ENCODE measurements at regions not wholly inside any gene's neighbourhood (a gene's known extent, or its start where the extent isn't known, plus 50 kb on each side); places are given as distances from the start of the nearest gene placed in this dataset.

DNA sequence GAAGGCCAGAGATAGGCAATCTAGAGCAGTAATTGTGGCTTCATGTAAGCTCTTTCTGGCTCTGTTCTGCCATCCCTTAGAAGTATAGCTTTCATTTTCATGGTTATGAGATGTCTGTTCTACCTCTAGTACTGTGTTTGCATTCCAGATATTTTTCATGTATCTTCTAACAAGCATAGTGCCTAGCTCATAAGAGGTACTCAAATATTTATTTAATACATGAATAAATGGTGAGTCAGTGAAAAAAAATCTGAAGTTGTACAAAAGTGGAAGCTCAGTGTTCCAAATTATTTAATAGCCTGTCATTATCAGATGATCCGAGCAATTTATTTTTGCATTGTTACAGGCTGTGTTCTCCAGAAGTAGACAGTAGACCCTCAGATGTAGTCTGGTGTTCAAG lies 64.3 kb downstream of the OXSM start:
- in situ Hi-C loops (cut with HindIII; ENCODE audit: extremely low pct_ligation_motif_present, low pct_unique_long_range_greater_than_20kb): no loop called here
- intact Hi-C loops (cut with micrococcal nuclease; ENCODE audit: unreplicated experiment): no loop called here
- H3K9me3 ChIP-seq (ENCODE audit: low read length): no peaks in the 10 kb centered on the region

More for the DNA sequence above, 64.3 kb downstream of the OXSM start:
- 97% methylated on average over 1 of the region's 1 CpG for WGBS (ENCODE audit: low lambda C conversion rate)
- CTCF ChIA-PET (ENCODE audit: low intra/inter-chr PET ratio, low total read pairs): no interaction called here
- BruUV-seq (replicated peaks): no TSS peak
- H4K20me1 ChIP-seq (ENCODE audit: insufficient read depth, low read length): no peaks in the 10 kb centered on the region
- H3K9ac ChIP-seq (ENCODE audit: insufficient read depth, low read depth, low read length): no peak overlapping the region
- DNase-seq (ENCODE audit: low spot score) (no peak), FAIRE-seq (no peak), ATAC-seq (no peak)
- no peak overlapping the region for H3K4me3 ChIP-seq (replicated peaks in 1 of 3; ENCODE audit: insufficient read depth in 1 of 3, low read depth in 2 of 3, low read length in 3 of 3)
- no peaks in the 10 kb centered on the region for H3K36me3 ChIP-seq (replicated peaks in 1 of 2; ENCODE audit: control insufficient read depth in 1 of 2, insufficient read depth in 2 of 2, low read length in 2 of 2)
- TF ChIP-seq, protein P1, sequence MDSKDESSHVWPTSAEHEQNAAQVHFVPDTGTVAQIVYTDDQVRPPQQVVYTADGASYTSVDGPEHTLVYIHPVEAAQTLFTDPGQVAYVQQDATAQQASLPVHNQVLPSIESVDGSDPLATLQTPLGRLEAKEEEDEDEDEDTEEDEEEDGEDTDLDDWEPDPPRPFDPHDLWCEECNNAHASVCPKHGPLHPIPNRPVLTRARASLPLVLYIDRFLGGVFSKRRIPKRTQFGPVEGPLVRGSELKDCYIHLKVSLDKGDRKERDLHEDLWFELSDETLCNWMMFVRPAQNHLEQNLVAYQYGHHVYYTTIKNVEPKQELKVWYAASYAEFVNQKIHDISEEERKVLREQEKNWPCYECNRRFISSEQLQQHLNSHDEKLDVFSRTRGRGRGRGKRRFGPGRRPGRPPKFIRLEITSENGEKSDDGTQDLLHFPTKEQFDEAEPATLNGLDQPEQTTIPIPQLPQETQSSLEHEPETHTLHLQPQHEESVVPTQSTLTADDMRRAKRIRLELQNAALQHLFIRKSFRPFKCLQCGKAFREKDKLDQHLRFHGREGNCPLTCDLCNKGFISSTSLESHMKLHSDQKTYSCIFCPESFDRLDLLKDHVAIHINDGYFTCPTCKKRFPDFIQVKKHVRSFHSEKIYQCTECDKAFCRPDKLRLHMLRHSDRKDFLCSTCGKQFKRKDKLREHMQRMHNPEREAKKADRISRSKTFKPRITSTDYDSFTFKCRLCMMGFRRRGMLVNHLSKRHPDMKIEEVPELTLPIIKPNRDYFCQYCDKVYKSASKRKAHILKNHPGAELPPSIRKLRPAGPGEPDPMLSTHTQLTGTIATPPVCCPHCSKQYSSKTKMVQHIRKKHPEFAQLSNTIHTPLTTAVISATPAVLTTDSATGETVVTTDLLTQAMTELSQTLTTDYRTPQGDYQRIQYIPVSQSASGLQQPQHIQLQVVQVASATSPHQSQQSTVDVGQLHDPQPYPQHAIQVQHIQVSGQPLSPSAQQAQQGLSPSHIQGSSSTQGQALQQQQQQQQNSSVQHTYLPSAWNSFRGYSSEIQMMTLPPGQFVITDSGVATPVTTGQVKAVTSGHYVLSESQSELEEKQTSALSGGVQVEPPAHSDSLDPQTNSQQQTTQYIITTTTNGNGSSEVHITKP (CRISPR knock-in tag; IDR thresholded peaks at IDR 0.05; ENCODE audit: low read depth): no peak
- TF ChIP-seq ZSCAN20 (CRISPR knock-in tag; IDR thresholded peaks at IDR 0.05; ENCODE audit: borderline replicate concordance) (no peak), ZSCAN12 (CRISPR knock-in tag; IDR thresholded peaks at IDR 0.05) (no peak), TMF1 (CRISPR knock-in tag; IDR thresholded peaks at IDR 0.05; ENCODE audit: low read depth) (no peak), SMAD9 (CRISPR knock-in tag; IDR thresholded peaks at IDR 0.05) (no peak), SOX5 (CRISPR knock-in tag; IDR thresholded peaks at IDR 0.05; ENCODE audit: borderline replicate concordance) (no peak), ZNF451 (CRISPR knock-in tag; IDR thresholded peaks at IDR 0.05) (no peak), PHF21A (CRISPR knock-in tag; IDR thresholded peaks at IDR 0.05) (no peak), FOXA3 (CRISPR knock-in tag; IDR thresholded peaks at IDR 0.05) (no peak)
- TF ChIP-seq, protein P2, sequence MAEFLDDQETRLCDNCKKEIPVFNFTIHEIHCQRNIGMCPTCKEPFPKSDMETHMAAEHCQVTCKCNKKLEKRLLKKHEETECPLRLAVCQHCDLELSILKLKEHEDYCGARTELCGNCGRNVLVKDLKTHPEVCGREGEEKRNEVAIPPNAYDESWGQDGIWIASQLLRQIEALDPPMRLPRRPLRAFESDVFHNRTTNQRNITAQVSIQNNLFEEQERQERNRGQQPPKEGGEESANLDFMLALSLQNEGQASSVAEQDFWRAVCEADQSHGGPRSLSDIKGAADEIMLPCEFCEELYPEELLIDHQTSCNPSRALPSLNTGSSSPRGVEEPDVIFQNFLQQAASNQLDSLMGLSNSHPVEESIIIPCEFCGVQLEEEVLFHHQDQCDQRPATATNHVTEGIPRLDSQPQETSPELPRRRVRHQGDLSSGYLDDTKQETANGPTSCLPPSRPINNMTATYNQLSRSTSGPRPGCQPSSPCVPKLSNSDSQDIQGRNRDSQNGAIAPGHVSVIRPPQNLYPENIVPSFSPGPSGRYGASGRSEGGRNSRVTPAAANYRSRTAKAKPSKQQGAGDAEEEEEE (CRISPR knock-in tag; IDR thresholded peaks at IDR 0.05; ENCODE audit: borderline replicate concordance): no peak
- no peaks in the 10 kb centered on the region for H3K4me1 ChIP-seq (ENCODE audit: insufficient read depth, low read length)
- H2AFZ ChIP-seq (ENCODE audit: low read length): no peak overlapping the region
- POLR2A ChIA-PET: no interaction called here
- no peaks in the 10 kb centered on the region for H3K27me3 ChIP-seq (ENCODE audit: control insufficient read depth in 1 of 2, insufficient read depth in 2 of 2, low read length in 2 of 2)
- no peak overlapping the region for H3K27ac ChIP-seq (ENCODE audit: extremely low read length, insufficient read depth, low read length)
- no peak overlapping the region for H3K4me2 ChIP-seq (ENCODE audit: low read depth, low read length)
- H3K79me2 ChIP-seq (ENCODE audit: insufficient read depth, low read length): no peaks in the 10 kb centered on the region

Measured in HepG2 (cell line).